Heart left ventricle (tissue), 16 donors: ENCODE measurements at regions not wholly inside any gene's neighbourhood (a gene's known extent, or its start where the extent isn't known, plus 50 kb on each side); places are given as distances from the start of the nearest gene placed in this dataset.

Source experiments
- ATAC-seq, 4 donors: fragments of 200-7000 bp; cut with Tn5 transposase; one replicate each; pipeline ENCODE4 v1.9.1; 2020 to 2022; ENCODE audit warnings: moderate library complexity in 4 of 4, mild to moderate bottlenecking in 3 of 4, moderate number of reproducible peaks in 1 of 4
- DNase-seq, 5 donors: peaks; one replicate each; pipeline ENCODE4 v3.0.0-alpha.2; 2020
- H3K27ac ChIP-seq, 12 donors: fragments of 200-600 bp; sonication (generic) in 4 of 12; one replicate each; pipeline versions ENCODE4 v1.5.0 to v1.8.0; 2016 to 2022; ENCODE audit warnings: mild to moderate bottlenecking in 2 of 12
- H3K27me3 ChIP-seq, 9 donors: fragments of 200-600 bp; sonication (generic) in 2 of 9; one replicate each; pipeline versions ENCODE4 v1.5.1 to v1.8.0; 2016 to 2022; ENCODE audit warnings: mild to moderate bottlenecking in 3 of 9
- H3K36me3 ChIP-seq, 9 donors: fragments of 200-600 bp; sonication (generic) in 2 of 9; one replicate each; pipeline versions ENCODE4 v1.5.0 to v1.8.0; 2018 to 2022; ENCODE audit warnings: mild to moderate bottlenecking in 2 of 9
- H3K4me1 ChIP-seq, 12 donors: fragments of 200-600 bp; sonication (generic) in 4 of 12; one replicate each; pipeline versions ENCODE4 v1.5.0 to v1.8.0; 2016 to 2022; ENCODE audit warnings: mild to moderate bottlenecking in 3 of 12
- H3K4me3 ChIP-seq, 12 donors: fragments of 200-600 bp; sonication (generic) in 4 of 12; one replicate each; pipeline versions ENCODE4 v1.5.0 to v1.8.0; 2017 to 2022; ENCODE audit warnings: mild to moderate bottlenecking in 9 of 12, moderate library complexity in 4 of 12
- H3K9me3 ChIP-seq, 12 donors: fragments of 200-600 bp; sonication (generic) in 4 of 12; one replicate each; pipeline versions ENCODE4 v1.5.0 to v1.8.0; 2016 to 2022; ENCODE audit warnings: mild to moderate bottlenecking in 1 of 12
- CTCF ChIP-seq, 12 donors: fragments of 200-600 bp; sonication (generic) in 4 of 12; IDR thresholded peaks; one replicate each; pipeline versions ENCODE4 v1.5.0 to v1.8.0; 2018 to 2022; ENCODE audit warnings: antibody characterized with exemption in 12 of 12, mild to moderate bottlenecking in 5 of 12
- POLR2A ChIP-seq, 2 donors: fragments of 450-650 bp; IDR thresholded peaks; one replicate each; pipeline ENCODE4 v1.6.1; 2017; ENCODE audit warnings: antibody characterized with exemption in 2 of 2, mild to moderate bottlenecking in 2 of 2, moderate library complexity in 2 of 2
- WGBS, 4 donors: extraction: QIAGEN DNeasy Blood & Tissue Kit in 2 of 4; methylation state at CpG; one replicate each; pipeline versions ENCODE4 v1.1.5 to v1.1.7; 2013 to 2018; 5-methylcytosine and 5-hydroxymethylcytosine counted together
- intact Hi-C, 10 donors: fragments of 100-400 bp; cut with DNase I; formaldehyde crosslinking; loops; one replicate each; pipeline versions ENCODE4 v1.11.1 to v1.14.2; 2022
- donor health status: ischemic (EF 13 %, LVEDD 7.1; RV severe dilation, severe dysfunction).
- donor health status: healthy with polysubstance abuse.
- donor health status: DM: no; HTN: yes; CAD: no.
- donor health status: DM: no; HTN: no; CAD: no.
- donor health status: ischemic (EF 25% LVEDD 6.9; RV normal size, moderate dysfunction).
- donor health status: ischemic (EF 25% LVEDD 5.7; RV mildly dilated, moderate dysfunction).
- donor health status: healthy.
- donor health status: DM: yes; HTN: yes; CAD: no.
- donor health status: ischemic (EF 35%, LVEDD 5.7; RV mildly dilated, moderate dysfunction).
- donor health status: nonischemic (EF 11% LVEDD 7.7; RV severe dilation, severe dysfunction).
- donor health status: DM: yes; HTN: yes; CAD: no.
- donor health status: PGD.
- donor health status: ischemic (EF 29% LVEDD 5.4; RV normal size, mild dysfunction).
- donor health status: nonischemic (EF 23%, LVEDD 6.1; RV moderate dilation, normal function).

GRCh38 chr15:31469786-31470525 is 143.3 kb downstream of the KLF13 start:
- TF ChIP-seq CTCF (IDR thresholded peaks at IDR 0.05) (no peak), POLR2A (IDR thresholded peaks at IDR 0.05) (no peak)
- H3K4me1 ChIP-seq, result peaks cover 0 to 23% (median 12%) of the 10 kb centered on the region in 12 donors
- ATAC-seq, result no peak
- H3K36me3 ChIP-seq, result no peaks in the 10 kb centered on the region
- H3K4me3 ChIP-seq, result no peak overlapping the region
- H3K27me3 ChIP-seq, result no peaks in the 10 kb centered on the region
- intact Hi-C loops, result no loop called here
- no peak for DNase-seq
- 56 to 89% (median 70%) methylated on average over 6 of the region's 6 CpGs for WGBS, 4 donors
- no peaks in the 10 kb centered on the region for H3K9me3 ChIP-seq
- H3K27ac ChIP-seq, result no peak overlapping the region

DNA sequence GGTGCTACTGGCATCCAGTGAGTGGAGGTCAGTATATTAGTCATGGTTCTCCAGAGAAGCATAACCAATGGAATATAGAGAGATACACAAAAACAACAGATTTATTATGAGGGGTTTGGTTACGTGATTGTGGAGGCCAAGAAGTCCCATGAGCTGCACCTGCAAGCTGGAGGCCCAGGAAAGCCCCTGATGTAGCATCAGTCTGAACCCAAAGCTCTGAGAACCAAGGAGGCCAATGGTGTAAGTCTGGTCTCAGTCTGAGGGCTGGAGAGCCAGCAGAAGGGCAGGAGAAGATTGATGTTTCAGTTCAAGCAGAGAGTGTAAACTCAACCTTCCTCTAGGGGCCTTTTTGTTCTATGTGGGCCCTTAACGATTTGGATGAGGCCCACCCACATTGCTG is 144.1 kb downstream of the KLF13 start:
- H3K9me3 ChIP-seq, result no peaks in the 10 kb centered on the region
- no peak for TF ChIP-seq POLR2A (IDR thresholded peaks at IDR 0.05)
- TF ChIP-seq CTCF (IDR thresholded peaks at IDR 0.05), result no peak

GRCh38 chr15:31471731-31472430 is 145.2 kb downstream of the KLF13 start:
- Histone ChIP-seq H3K4me3 (no peak overlapping the region), H3K27me3 (no peaks in the 10 kb centered on the region), H3K36me3 (no peaks in the 10 kb centered on the region), H3K9me3 (no peaks in the 10 kb centered on the region), H3K4me1 (peaks cover 0 to 23% (median 12%) of the 10 kb centered on the region in 12 donors), H3K27ac (no peak overlapping the region)
- WGBS, 4 donors, result 71 to 81% (median 76%) methylated on average over 7 of the region's 7 CpGs
- peak; percentile 42 to 88 (median 54) for ATAC-seq
- no peak for TF ChIP-seq CTCF (IDR thresholded peaks at IDR 0.05)
- TF ChIP-seq POLR2A (IDR thresholded peaks at IDR 0.05), result no peak
- intact Hi-C loops, result no loop called here
- DNase-seq, result no peak

More for the DNA sequence above, 144.1 kb downstream of the KLF13 start:
- Histone ChIP-seq H3K4me3 (no peak overlapping the region), H3K27me3 (no peaks in the 10 kb centered on the region), H3K27ac (no peak overlapping the region), H3K4me1 (peaks cover 0 to 23% (median 12%) of the 10 kb centered on the region in 12 donors), H3K36me3 (no peaks in the 10 kb centered on the region)
- intact Hi-C loops, result no loop called here
- ATAC-seq (no peak), DNase-seq (no peak)
- 69 to 79% (median 73%) methylated on average over 2 of the region's 2 CpGs for WGBS, 4 donors

DNA sequence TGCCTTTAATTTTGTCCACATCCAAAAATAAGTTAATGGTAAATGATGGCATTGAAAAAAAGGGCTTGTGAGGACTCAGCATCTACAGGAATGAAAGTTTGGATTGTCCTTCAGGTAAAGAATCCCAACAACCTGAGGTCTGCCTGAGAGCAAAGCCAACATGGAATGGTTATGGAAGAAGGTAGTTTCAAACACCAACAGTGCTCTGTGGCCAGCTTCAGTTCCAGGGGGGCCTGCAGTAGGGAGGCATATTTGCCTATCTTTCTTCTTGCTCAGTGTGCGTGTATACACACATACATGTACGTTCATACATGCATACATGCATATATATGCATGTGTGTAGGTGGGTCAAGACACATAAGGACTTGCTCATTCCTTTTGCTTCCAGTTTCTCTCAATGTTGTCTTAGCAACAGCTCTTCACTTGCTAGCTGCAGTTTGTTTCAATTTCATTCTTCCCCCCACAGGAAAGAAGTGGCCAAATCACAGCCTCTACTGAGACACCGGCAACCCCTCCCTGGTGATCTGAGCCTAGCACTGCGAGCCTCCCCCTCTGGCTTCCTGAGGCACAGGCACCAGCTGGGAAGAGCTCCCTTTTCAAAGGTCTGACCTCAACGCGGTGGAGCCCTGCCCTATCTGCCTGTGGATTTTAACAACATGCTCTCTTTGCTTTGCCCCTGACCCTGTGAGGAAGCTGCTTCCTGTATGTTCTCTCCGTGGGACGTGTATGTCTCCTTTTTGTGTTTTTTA is 146.2 kb downstream of the KLF13 start:
- TF ChIP-seq POLR2A (IDR thresholded peaks at IDR 0.05) (no peak), CTCF (IDR thresholded peaks at IDR 0.05) (peak in 1 of 12 donors; percentile 2)
- intact Hi-C loops, result no loop called here
- WGBS, 4 donors, result 32 to 42% (median 36%) methylated on average over 8 of the region's 8 CpGs
- Histone ChIP-seq H3K27me3 (no peaks in the 10 kb centered on the region), H3K4me1 (peaks cover 0 to 23% (median 12%) of the 10 kb centered on the region in 12 donors), H3K9me3 (no peaks in the 10 kb centered on the region), H3K4me3 (peak overlapping the region in 2 of 12 donors; percentile 21 to 43), H3K36me3 (no peaks in the 10 kb centered on the region), H3K27ac (peak overlapping the region in 4 of 12 donors; percentile 24 to 83 (median 34))
- DNase-seq, result peak in 4 of 5 donors; percentile 42 to 65 (median 49)
- ATAC-seq, result peak; percentile 28 to 84 (median 78)
